ENCODE measurements at regions not wholly inside any gene's neighbourhood (a gene's known extent, or its start where the extent isn't known, plus 50 kb on each side); places are given as distances from the start of the nearest gene placed in this dataset.
"Not testable (repeated sequence)": the region's sequence is repeated elsewhere in the genome, so short reads cannot be mapped to it uniquely, and the experiment has no call there.

DNA sequence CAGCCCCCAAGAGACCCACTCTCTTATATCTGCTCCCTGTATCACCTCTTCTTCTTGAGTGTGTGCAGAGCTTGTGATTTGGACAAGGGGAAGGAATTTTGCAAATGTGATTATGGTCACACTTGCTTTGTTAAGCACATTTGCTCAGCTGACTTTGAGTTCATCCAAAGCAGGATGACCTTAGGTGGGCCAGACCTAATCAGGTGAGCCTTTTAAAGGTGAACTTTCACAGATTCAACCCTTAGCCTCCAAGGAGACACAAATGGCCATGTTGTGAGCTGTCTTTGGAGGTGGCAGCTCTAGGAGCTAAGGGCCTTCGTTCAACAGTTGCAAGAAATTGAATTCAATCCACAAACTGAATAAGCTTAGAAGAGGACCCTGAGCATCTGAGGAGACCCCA is 147.8 kb downstream of the DEFB131A start:
- Histone ChIP-seq H3K27ac (no peak overlapping the region), H3K4me3 (no peak overlapping the region)
- TF ChIP-seq, protein P1, sequence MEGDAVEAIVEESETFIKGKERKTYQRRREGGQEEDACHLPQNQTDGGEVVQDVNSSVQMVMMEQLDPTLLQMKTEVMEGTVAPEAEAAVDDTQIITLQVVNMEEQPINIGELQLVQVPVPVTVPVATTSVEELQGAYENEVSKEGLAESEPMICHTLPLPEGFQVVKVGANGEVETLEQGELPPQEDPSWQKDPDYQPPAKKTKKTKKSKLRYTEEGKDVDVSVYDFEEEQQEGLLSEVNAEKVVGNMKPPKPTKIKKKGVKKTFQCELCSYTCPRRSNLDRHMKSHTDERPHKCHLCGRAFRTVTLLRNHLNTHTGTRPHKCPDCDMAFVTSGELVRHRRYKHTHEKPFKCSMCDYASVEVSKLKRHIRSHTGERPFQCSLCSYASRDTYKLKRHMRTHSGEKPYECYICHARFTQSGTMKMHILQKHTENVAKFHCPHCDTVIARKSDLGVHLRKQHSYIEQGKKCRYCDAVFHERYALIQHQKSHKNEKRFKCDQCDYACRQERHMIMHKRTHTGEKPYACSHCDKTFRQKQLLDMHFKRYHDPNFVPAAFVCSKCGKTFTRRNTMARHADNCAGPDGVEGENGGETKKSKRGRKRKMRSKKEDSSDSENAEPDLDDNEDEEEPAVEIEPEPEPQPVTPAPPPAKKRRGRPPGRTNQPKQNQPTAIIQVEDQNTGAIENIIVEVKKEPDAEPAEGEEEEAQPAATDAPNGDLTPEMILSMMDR (IDR thresholded peaks at IDR 0.05), result no peak
- no peak for DNase-seq (ENCODE audit: low spot score)

DNA sequence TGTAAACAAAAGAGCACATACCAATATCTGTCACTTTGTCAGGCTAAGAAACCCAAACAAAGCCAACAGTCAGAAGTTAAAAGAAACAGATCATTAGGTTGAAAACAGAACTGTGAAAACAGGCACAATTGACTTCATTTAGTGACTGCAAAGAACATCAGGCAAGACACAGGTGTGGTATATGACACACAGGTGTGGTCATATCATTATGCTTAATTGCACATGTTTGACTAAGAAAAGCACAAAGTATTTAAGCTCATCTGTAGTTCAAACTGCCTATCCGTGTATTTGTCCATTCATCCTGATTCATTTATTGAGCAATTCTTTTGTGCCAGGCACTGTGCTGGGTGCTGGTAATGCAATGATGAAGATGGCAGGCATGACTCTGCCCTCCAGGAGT is 150.7 kb downstream of the DEFB131A start:
- no peak overlapping the region for H3K27ac ChIP-seq
- no peak for DNase-seq (ENCODE audit: low spot score)
- TF ChIP-seq, protein P1 (IDR thresholded peaks at IDR 0.05), result no peak
- H3K4me3 ChIP-seq, result no peak overlapping the region

DNA sequence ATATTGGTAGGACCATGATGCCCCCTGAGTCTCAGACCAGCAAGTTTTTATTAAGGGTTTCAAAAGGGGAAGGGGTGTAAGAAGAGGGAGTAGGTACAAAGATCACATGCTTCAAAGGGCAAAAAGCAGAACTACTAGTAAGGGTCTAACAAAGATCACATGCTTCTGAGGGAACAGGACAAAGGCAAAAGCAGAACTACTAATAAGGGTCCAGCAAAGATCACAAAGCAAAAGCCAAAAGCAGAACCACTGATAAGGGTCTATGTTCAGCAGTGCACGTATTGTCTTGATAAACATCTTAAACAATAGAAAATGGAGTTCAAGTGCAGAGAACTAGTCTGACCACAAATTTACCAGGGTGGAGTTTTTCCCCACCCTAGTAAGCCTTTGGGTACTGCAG is 151.3 kb downstream of the DEFB131A start:
- not testable (repeated sequence) for H3K4me3 ChIP-seq; DNase-seq (ENCODE audit: low spot score); H3K27ac ChIP-seq

DNA sequence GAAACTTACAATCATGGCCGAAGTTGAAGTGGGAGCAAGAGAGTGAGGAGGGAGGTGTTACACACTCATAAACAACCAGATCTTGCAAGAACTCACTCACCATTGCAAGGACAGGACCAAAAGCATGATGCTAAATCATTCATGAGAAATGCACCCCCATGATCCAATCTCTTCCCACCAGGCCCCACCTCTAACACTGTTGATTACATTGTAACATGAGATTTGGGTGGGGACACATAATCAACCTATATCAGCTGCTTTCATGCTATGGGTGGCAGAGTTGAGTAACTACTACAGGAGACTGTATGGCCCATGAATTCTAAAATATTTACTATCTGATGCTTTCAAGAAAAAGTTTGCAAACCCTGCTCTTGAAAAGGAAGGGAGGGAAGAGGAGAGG is 155.1 kb downstream of the DEFB131A start:
- no peak overlapping the region for H3K4me3 ChIP-seq
- no peak overlapping the region for H3K27ac ChIP-seq
- TF ChIP-seq, protein P1 (IDR thresholded peaks at IDR 0.05), result no peak
- no peak for DNase-seq (ENCODE audit: low spot score)

DNA sequence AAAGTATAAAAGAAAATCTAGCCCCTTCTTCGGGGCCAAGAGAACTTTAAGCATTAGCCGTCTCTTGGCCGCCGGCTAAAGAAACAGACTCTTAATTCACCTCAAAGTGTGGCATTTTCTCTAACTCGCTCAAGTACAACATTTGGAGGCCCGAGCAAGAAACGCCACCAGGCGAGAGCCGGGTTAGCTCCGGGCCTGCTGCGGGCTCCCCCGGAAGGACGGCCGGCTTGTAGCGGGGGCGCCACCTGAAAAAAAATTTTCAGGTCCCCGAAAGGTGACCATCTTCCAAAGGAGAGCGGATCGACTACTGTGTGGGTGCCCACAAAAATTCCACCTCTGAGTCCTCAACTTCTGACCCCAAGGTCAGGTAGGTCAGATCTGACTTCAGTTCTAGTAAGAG is 156.0 kb downstream of the DEFB131A start:
- TF ChIP-seq, protein P1 (IDR thresholded peaks at IDR 0.05), result no peak
- H3K27ac ChIP-seq, result no peak overlapping the region
- no peak for DNase-seq (ENCODE audit: low spot score)
- H3K4me3 ChIP-seq, result no peak overlapping the region

DNA sequence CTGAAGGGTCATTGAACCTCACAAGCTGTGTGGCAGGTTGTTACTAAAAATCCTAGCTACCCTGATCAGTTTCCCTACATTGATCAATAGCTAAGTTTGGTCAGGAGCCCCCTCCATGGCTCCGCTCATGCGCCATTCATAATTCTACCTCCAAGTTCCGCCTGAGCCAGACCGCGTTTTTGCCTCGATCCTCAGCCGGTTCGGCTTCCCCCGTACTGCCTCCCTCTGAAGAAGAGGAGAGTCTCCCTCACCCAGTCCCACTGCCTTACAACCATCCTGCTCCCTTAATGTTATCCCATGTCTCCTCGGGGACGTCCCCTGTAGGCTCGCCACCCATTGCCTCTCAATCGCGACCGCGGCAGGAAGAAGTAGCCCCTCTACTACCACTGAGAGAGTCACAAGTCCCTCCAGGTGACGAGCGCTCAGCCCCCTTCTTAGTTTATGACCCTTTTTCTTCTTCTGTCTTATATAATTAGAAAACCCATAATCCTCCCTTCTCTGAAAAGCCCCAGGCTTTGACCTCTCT is 158.2 kb downstream of the DEFB131A start:
- no peak for DNase-seq (ENCODE audit: low spot score)
- H3K4me3 ChIP-seq, result no peak overlapping the region
- TF ChIP-seq, protein P1 (IDR thresholded peaks at IDR 0.05), result no peak
- H3K27ac ChIP-seq, result no peak overlapping the region

DNA sequence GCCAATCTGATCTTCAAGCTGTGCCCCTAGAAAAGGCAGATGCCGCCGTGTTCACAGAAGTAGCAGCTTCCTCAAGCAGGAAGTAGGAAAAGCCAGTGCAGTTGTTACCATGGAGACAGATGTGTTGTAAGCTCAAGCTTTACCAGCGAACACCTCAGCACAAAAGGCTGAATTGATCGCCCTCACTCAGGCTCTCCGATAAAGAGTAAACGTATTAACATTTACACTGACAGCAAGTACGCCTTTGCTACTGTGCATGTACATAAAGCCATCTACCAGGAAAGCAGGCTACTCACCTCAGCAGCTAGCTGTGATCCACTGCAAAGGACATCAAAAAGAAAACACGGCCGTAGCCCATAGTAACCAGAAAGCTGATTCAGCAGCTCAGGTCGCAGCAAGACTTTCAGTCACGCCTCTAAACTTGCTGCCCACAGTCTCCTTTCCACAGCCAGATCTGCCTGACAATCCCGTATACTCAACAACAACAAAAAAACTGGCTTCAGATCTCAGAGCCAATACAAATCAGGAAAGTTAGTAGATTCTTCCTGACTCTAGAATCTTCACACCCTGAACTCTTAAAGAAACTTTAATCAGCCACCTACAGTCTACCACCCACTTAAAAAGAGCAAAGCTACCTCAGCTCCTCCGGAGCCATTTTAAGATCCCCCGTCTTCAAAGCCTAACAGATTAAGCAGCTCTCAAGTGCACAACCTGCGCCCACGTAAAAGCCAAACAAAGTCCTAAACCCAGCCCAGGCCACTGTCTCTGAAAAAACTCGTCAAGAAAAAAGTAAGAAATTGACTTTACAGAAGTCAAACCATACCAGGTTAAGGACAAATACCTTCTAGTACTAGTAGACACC is 160.0 kb downstream of the DEFB131A start:
- H3K27ac ChIP-seq; DNase-seq (ENCODE audit: low spot score): not testable (repeated sequence)
- H3K4me3 ChIP-seq, result peak overlapping the region; percentile 23

DNA sequence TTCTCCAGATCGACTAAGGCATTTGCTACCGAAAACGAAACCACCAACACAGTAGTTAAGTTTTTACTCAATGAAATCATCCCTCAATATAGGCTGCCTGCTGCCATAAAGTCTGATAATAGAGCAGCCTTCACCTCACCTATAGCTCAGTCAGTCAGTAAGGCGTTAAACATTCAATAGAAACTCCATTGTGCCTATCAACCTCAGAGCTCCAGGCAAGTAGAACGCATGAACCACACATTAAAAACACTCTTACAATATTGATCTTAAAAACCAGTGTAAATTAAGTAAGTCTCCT is 160.6 kb downstream of the DEFB131A start:
- DNase-seq (ENCODE audit: low spot score); H3K27ac ChIP-seq; H3K4me3 ChIP-seq: not testable (repeated sequence)

Data from coronary artery (tissue), 2 donors.